ENCODE measurements at regions not wholly inside any gene's neighbourhood (a gene's known extent, or its start where the extent isn't known, plus 50 kb on each side); places are given as distances from the start of the nearest gene placed in this dataset.

- Histone ChIP-seq H3F3A (ENCODE audit: control insufficient read depth, insufficient read depth) (no peaks in the 10 kb centered on the region), H4K20me1 (ENCODE audit: control insufficient read depth, insufficient read depth, low read depth, low read length) (no peaks in the 10 kb centered on the region), H3K36me3 (ENCODE audit: control insufficient read depth, low read length) (no peaks in the 10 kb centered on the region), H3K9me3 (ENCODE audit: control insufficient read depth, insufficient read depth, low read length) (no peaks in the 10 kb centered on the region), H3K79me2 (ENCODE audit: control insufficient read depth, low read length) (no peaks in the 10 kb centered on the region), H3K4me1 (ENCODE audit: control insufficient read depth, low read length) (peaks cover 4% of the 10 kb centered on the region), H3K4me3 (ENCODE audit: low read length) (no peak overlapping the region), H3K27ac (ENCODE audit: low read depth, low read length) (no peak overlapping the region), H3K4me2 (ENCODE audit: low read length) (no peak overlapping the region), H3K27me3 (ENCODE audit: control insufficient read depth, low read length) (0 out of 2 replicates have a peak, but pooled peaks cover 3% of the 10 kb centered on the region), H3K9me2 (replicated peaks; ENCODE audit: control insufficient read depth, low read length) (no peaks in the 10 kb centered on the region)
- TF ChIP-seq EZH2phosphoT487 (IDR thresholded peaks at IDR 0.05; ENCODE audit: borderline replicate concordance, low read length) (no peak), CTCF (IDR thresholded peaks at IDR 0.05; ENCODE audit: low read depth, low read length, poor library complexity, severe bottlenecking) (no peak)
Observed at GRCh38 chr2:12795851-12796250, 79.1 kb downstream of the TRIB2 start.

- Histone ChIP-seq H3K36me3 (ENCODE audit: control insufficient read depth, low read length) (no peaks in the 10 kb centered on the region), H3K9me2 (replicated peaks; ENCODE audit: control insufficient read depth, low read length) (no peaks in the 10 kb centered on the region), H3F3A (ENCODE audit: control insufficient read depth, insufficient read depth) (no peaks in the 10 kb centered on the region), H3K4me1 (ENCODE audit: control insufficient read depth, low read length) (peaks cover 4% of the 10 kb centered on the region), H3K27ac (ENCODE audit: low read depth, low read length) (no peak overlapping the region), H3K4me2 (ENCODE audit: low read length) (no peak overlapping the region), H3K4me3 (ENCODE audit: low read length) (no peak overlapping the region), H3K27me3 (ENCODE audit: control insufficient read depth, low read length) (0 out of 2 replicates have a peak, but pooled peaks cover 3% of the 10 kb centered on the region), H4K20me1 (ENCODE audit: control insufficient read depth, insufficient read depth, low read depth, low read length) (no peaks in the 10 kb centered on the region), H3K79me2 (ENCODE audit: control insufficient read depth, low read length) (no peaks in the 10 kb centered on the region), H3K9me3 (ENCODE audit: control insufficient read depth, insufficient read depth, low read length) (0 out of 2 replicates have a peak, but pooled peaks cover 3% of the 10 kb centered on the region)
- no peak for TF ChIP-seq CTCF (IDR thresholded peaks at IDR 0.05; ENCODE audit: low read depth, low read length, poor library complexity, severe bottlenecking)
- TF ChIP-seq EZH2phosphoT487 (IDR thresholded peaks at IDR 0.05; ENCODE audit: borderline replicate concordance, low read length) = no peak
Observed at GRCh38 chr2:12796657-12797056, 79.9 kb downstream of the TRIB2 start.

GRCh38 chr2:12797815-12798214 is 81.1 kb downstream of the TRIB2 start:
- Histone ChIP-seq H4K20me1 (ENCODE audit: control insufficient read depth, insufficient read depth, low read depth, low read length) (no peaks in the 10 kb centered on the region), H3K27me3 (ENCODE audit: control insufficient read depth, low read length) (0 out of 2 replicates have a peak, but pooled peaks cover 3% of the 10 kb centered on the region), H3K4me1 (ENCODE audit: control insufficient read depth, low read length) (peaks cover 4% of the 10 kb centered on the region), H3F3A (ENCODE audit: control insufficient read depth, insufficient read depth) (no peaks in the 10 kb centered on the region), H3K36me3 (ENCODE audit: control insufficient read depth, low read length) (no peaks in the 10 kb centered on the region), H3K27ac (ENCODE audit: low read depth, low read length) (no peak overlapping the region), H3K9me3 (ENCODE audit: control insufficient read depth, insufficient read depth, low read length) (0 out of 2 replicates have a peak, but pooled peaks cover 6% of the 10 kb centered on the region), H3K4me3 (ENCODE audit: low read length) (no peak overlapping the region), H3K9me2 (replicated peaks; ENCODE audit: control insufficient read depth, low read length) (no peaks in the 10 kb centered on the region), H3K4me2 (ENCODE audit: low read length) (no peak overlapping the region), H3K79me2 (ENCODE audit: control insufficient read depth, low read length) (no peaks in the 10 kb centered on the region)
- TF ChIP-seq EZH2phosphoT487 (IDR thresholded peaks at IDR 0.05; ENCODE audit: borderline replicate concordance, low read length) (no peak), CTCF (IDR thresholded peaks at IDR 0.05; ENCODE audit: low read depth, low read length, poor library complexity, severe bottlenecking) (no peak)

All from DOHH2 (cell line).